LoVo (cell line): ENCODE measurements at regions not wholly inside any gene's neighbourhood (a gene's known extent, or its start where the extent isn't known, plus 50 kb on each side); places are given as distances from the start of the nearest gene placed in this dataset.
"Not testable (repeated sequence)": the region's sequence is repeated elsewhere in the genome, so short reads cannot be mapped to it uniquely, and the experiment has no call there.

Experiments used
- DNase-seq: peaks from one replicate; pipeline ENCODE4 v3.0.0-alpha.2; 2016; ENCODE audit warnings: low spot score

- not testable (repeated sequence) for DNase-seq
These were observed 62.8 kb downstream of the ARHGAP11B start for GRCh38 chr15:30688684-30689083.

GRCh38 chr15:30690153-30690552, 64.2 kb downstream of the ARHGAP11B start:
- not testable (repeated sequence) for DNase-seq

GRCh38 chr15:30695811-30696210, 69.9 kb downstream of the ARHGAP11B start:
- DNase-seq, result not testable (repeated sequence)

GRCh38 chr15:30696439-30697314, 70.7 kb downstream of the ARHGAP11B start:
- not testable (repeated sequence) for DNase-seq

- DNase-seq, result not testable (repeated sequence)
These were observed 71.4 kb downstream of the ARHGAP11B start for GRCh38 chr15:30697315-30697685.

GRCh38 chr15:30700006-30700597, 74.2 kb downstream of the ARHGAP11B start:
- not testable (repeated sequence) for DNase-seq

- not testable (repeated sequence) for DNase-seq
These were observed 82.2 kb downstream of the ARHGAP11B start for GRCh38 chr15:30707976-30708685.

GRCh38 chr15:30708809-30709208, 82.9 kb downstream of the ARHGAP11B start:
- not testable (repeated sequence) for DNase-seq

GRCh38 chr15:30718038-30718643, 92.2 kb downstream of the ARHGAP11B start:
- DNase-seq, result not testable (repeated sequence)

GRCh38 chr15:30719363-30719762, 93.4 kb downstream of the ARHGAP11B start:
- DNase-seq, result not testable (repeated sequence)

GRCh38 chr15:30720825-30721224, 94.9 kb downstream of the ARHGAP11B start:
- not testable (repeated sequence) for DNase-seq

GRCh38 chr15:30721529-30721928, 95.6 kb downstream of the ARHGAP11B start:
- not testable (repeated sequence) for DNase-seq

- DNase-seq, result not testable (repeated sequence)
These were observed 97.7 kb downstream of the ARHGAP11B start for GRCh38 chr15:30723540-30724175.

GRCh38 chr15:30729880-30730590, 104.1 kb downstream of the ARHGAP11B start:
- not testable (repeated sequence) for DNase-seq

- not testable (repeated sequence) for DNase-seq
These were observed 104.7 kb downstream of the ARHGAP11B start for GRCh38 chr15:30730633-30731032.

GRCh38 chr15:30732100-30732499, 106.2 kb downstream of the ARHGAP11B start:
- DNase-seq, result not testable (repeated sequence)

- DNase-seq, result not testable (repeated sequence)
These were observed 110.1 kb downstream of the ARHGAP11B start for GRCh38 chr15:30735884-30736564.

- not testable (repeated sequence) for DNase-seq
These were observed 116.9 kb downstream of the ARHGAP11B start for GRCh38 chr15:30742796-30743195.

GRCh38 chr15:30749048-30749447, 123.1 kb downstream of the ARHGAP11B start:
- not testable (repeated sequence) for DNase-seq

- not testable (repeated sequence) for DNase-seq
These were observed 129.2 kb downstream of the ARHGAP11B start for GRCh38 chr15:30755036-30755687.
